ENCODE measurements at regions not wholly inside any gene's neighbourhood (a gene's known extent, or its start where the extent isn't known, plus 50 kb on each side); places are given as distances from the start of the nearest gene placed in this dataset.

- no peak for DNase-seq
- Histone ChIP-seq H3K27me3 (no peaks in the 10 kb centered on the region), H3K36me3 (no peaks in the 10 kb centered on the region), H3K4me1 (no peaks in the 10 kb centered on the region), H3K4me3 (ENCODE audit: low read depth, low read length) (no peak overlapping the region), H3K9me3 (no peaks in the 10 kb centered on the region)
- TF ChIP-seq, protein P1, sequence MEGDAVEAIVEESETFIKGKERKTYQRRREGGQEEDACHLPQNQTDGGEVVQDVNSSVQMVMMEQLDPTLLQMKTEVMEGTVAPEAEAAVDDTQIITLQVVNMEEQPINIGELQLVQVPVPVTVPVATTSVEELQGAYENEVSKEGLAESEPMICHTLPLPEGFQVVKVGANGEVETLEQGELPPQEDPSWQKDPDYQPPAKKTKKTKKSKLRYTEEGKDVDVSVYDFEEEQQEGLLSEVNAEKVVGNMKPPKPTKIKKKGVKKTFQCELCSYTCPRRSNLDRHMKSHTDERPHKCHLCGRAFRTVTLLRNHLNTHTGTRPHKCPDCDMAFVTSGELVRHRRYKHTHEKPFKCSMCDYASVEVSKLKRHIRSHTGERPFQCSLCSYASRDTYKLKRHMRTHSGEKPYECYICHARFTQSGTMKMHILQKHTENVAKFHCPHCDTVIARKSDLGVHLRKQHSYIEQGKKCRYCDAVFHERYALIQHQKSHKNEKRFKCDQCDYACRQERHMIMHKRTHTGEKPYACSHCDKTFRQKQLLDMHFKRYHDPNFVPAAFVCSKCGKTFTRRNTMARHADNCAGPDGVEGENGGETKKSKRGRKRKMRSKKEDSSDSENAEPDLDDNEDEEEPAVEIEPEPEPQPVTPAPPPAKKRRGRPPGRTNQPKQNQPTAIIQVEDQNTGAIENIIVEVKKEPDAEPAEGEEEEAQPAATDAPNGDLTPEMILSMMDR (IDR thresholded peaks at IDR 0.05; ENCODE audit: low read depth, low read length): no peak
Observed at GRCh38 chr3:5305684-5305989, 118.1 kb downstream of the EDEM1 start.

DNA sequence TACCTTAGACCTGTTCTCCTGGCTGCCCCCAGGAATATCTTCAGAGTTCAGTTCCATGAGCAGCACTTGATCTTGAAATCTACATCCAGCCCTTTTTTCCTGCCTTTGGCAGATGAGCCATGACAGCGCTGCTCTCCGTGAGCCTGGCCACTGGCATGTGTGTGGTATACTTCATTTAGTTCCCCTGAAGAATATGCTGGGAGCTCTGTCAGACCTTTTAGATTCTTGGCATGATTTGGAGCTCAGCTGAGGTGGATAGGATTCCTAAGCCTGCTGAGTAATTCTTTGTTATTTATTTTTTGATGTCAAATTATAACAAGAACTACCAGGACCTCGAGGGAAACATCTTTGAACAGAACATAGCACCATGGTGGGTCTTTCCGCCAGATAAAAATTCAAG lies 121.7 kb downstream of the EDEM1 start:
- Histone ChIP-seq H3K4me1 (no peaks in the 10 kb centered on the region), H3K4me3 (ENCODE audit: low read depth, low read length) (no peak overlapping the region), H3K9me3 (no peaks in the 10 kb centered on the region), H3K36me3 (no peaks in the 10 kb centered on the region), H3K27me3 (no peaks in the 10 kb centered on the region)
- TF ChIP-seq, protein P1 (IDR thresholded peaks at IDR 0.05; ENCODE audit: low read depth, low read length): no peak
- DNase-seq: no peak

DNA sequence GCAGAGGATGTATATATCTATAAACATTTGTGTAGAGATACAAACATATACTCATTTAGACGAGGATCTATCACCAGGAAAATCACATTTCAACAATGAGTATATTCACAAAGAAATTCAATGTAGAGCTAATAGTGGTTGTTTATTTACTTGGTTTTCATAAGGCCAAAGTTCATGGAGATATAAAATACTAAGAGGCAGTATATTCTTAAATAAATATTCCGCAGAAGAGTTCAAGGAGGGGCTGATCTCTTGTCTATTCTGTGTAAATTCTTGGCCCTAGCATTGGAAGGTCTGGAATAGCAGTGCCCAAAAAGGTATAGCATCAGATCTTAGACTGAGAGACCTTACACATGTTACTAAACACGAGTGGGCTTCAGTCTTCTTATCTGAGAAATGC lies 122.1 kb downstream of the EDEM1 start:
- H3K36me3 ChIP-seq: no peaks in the 10 kb centered on the region
- H3K9me3 ChIP-seq: no peaks in the 10 kb centered on the region
- DNase-seq: no peak
- no peaks in the 10 kb centered on the region for H3K27me3 ChIP-seq
- TF ChIP-seq, protein P1 (IDR thresholded peaks at IDR 0.05; ENCODE audit: low read depth, low read length): no peak
- H3K4me3 ChIP-seq (ENCODE audit: low read depth, low read length): no peak overlapping the region
- no peaks in the 10 kb centered on the region for H3K4me1 ChIP-seq

DNA sequence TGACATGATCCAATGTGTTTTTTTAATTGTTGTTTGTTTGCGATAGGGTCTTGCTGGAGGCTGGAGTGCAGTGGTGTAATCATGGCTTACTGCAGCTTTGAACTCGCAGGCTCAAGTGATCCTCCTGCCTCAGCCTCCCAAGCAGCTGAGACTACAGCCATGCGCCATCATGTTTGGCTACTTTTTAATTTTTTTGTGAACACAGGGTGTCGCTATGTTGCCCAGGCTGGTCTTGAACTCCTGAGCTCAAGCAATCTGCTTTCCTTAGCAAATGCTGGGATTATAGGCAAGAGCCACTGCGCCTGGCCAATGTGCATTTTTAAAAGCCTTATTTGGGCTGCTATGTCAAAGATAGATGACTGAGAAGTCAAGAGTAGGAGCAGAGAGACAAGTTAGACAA lies 123.0 kb downstream of the EDEM1 start:
- H3K36me3 ChIP-seq: no peaks in the 10 kb centered on the region
- no peaks in the 10 kb centered on the region for H3K9me3 ChIP-seq
- no peaks in the 10 kb centered on the region for H3K27me3 ChIP-seq
- DNase-seq: no peak
- TF ChIP-seq, protein P1 (IDR thresholded peaks at IDR 0.05; ENCODE audit: low read depth, low read length): no peak
- no peak overlapping the region for H3K4me3 ChIP-seq (ENCODE audit: low read depth, low read length)
- H3K4me1 ChIP-seq: no peaks in the 10 kb centered on the region

DNA sequence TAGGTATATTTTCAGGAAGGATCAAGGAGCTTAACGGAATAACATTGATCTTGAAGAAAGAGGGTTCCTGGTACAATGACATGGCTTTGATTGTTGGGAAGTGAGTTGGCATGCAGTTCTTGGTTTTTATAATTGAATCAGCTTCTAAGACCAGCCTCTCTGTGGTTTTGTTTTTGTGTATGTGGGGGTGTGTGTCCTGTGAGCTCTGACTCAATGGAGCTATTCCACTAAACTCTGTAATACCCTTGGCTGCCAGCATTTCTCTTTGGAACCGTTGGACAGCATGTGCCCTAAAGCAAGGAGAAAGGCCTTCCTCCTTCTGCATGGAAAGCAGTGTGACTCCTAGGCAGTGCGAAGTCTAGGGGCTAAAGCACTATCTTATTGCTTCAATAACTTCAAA lies 124.8 kb downstream of the EDEM1 start:
- H3K36me3 ChIP-seq: no peaks in the 10 kb centered on the region
- H3K27me3 ChIP-seq: no peaks in the 10 kb centered on the region
- no peak for DNase-seq
- no peak overlapping the region for H3K4me3 ChIP-seq (ENCODE audit: low read depth, low read length)
- H3K9me3 ChIP-seq: no peaks in the 10 kb centered on the region
- TF ChIP-seq, protein P1 (IDR thresholded peaks at IDR 0.05; ENCODE audit: low read depth, low read length): no peak
- no peaks in the 10 kb centered on the region for H3K4me1 ChIP-seq

- no peak for DNase-seq
- no peaks in the 10 kb centered on the region for H3K27me3 ChIP-seq
- H3K4me3 ChIP-seq (ENCODE audit: low read depth, low read length): no peak overlapping the region
- H3K9me3 ChIP-seq: no peaks in the 10 kb centered on the region
- TF ChIP-seq, protein P1 (IDR thresholded peaks at IDR 0.05; ENCODE audit: low read depth, low read length): no peak
- H3K4me1 ChIP-seq: no peaks in the 10 kb centered on the region
- H3K36me3 ChIP-seq: no peaks in the 10 kb centered on the region
Observed at GRCh38 chr3:5314897-5315296, 127.4 kb downstream of the EDEM1 start.
